ENCODE measurements at regions not wholly inside any gene's neighbourhood (a gene's known extent, or its start where the extent isn't known, plus 50 kb on each side); places are given as distances from the start of the nearest gene placed in this dataset.
A peak's percentile ranks its signal among the peaks of the same experiment; 100 is the strongest.

DNA sequence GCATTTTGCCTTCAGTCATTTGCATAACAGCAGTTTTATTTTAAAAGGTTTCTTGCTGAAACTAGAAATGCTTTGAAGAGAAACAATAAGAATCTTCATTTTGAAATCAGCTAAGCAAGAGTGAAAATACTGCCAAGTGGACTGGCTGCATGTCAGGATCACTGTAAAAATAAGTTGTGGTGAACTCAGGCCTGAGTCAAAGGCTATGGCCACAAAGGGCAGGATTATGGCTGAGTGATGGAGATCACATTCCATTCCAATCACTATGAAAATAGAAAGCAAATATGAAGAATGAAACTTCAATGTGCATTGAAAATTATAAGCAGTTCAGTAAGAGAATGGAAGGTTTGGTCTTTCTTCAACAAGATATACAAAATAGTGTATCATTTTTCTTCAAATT lies 224.5 kb downstream of the PCDH18 start:
- H3K36me3 ChIP-seq = no peaks in the 10 kb centered on the region
- H3K27me3 ChIP-seq = no peaks in the 10 kb centered on the region
- no peak overlapping the region for H3K4me3 ChIP-seq
- no peak for TF ChIP-seq POLR2A (IDR thresholded peaks at IDR 0.05)
- TF ChIP-seq, protein P1, sequence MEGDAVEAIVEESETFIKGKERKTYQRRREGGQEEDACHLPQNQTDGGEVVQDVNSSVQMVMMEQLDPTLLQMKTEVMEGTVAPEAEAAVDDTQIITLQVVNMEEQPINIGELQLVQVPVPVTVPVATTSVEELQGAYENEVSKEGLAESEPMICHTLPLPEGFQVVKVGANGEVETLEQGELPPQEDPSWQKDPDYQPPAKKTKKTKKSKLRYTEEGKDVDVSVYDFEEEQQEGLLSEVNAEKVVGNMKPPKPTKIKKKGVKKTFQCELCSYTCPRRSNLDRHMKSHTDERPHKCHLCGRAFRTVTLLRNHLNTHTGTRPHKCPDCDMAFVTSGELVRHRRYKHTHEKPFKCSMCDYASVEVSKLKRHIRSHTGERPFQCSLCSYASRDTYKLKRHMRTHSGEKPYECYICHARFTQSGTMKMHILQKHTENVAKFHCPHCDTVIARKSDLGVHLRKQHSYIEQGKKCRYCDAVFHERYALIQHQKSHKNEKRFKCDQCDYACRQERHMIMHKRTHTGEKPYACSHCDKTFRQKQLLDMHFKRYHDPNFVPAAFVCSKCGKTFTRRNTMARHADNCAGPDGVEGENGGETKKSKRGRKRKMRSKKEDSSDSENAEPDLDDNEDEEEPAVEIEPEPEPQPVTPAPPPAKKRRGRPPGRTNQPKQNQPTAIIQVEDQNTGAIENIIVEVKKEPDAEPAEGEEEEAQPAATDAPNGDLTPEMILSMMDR (IDR thresholded peaks at IDR 0.05) = no peak
- intact Hi-C loops (cut with DNase I; ENCODE audit: low total_unique reads) = no loop called here
- peak overlapping the region in 1 of 2 donors; percentile 52 for H3K27ac ChIP-seq
- no peaks in the 10 kb centered on the region for H3K4me1 ChIP-seq
- peak; percentile 21 to 25 for DNase-seq
- H3K9me3 ChIP-seq = no peaks in the 10 kb centered on the region

DNA sequence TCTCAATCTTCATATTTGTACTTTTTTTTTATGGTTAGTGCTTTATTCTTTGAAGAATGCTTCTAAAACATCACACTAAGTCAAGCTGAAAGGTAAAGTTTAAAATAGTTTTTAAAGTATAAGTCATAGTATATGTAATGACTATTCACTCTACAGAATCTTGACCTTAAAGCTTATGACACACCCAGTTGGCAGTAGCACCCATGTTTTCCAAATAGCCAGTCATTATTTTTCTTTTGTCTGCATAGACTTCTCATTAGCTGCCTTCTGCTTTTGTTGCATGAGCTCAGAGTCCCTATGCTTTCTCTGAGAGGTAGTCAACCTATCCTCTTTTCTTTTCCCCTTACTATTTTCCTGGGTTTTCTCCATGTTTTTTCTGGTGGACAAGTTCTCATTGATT lies 231.5 kb downstream of the PCDH18 start:
- Histone ChIP-seq H3K27me3 (no peaks in the 10 kb centered on the region), H3K36me3 (no peaks in the 10 kb centered on the region), H3K4me3 (no peak overlapping the region), H3K27ac (no peak overlapping the region), H3K4me1 (no peaks in the 10 kb centered on the region), H3K9me3 (no peaks in the 10 kb centered on the region)
- TF ChIP-seq, protein P1 (IDR thresholded peaks at IDR 0.05) = no peak
- no peak for TF ChIP-seq POLR2A (IDR thresholded peaks at IDR 0.05)
- intact Hi-C loops (cut with DNase I; ENCODE audit: low total_unique reads) = no loop called here
- no peak for DNase-seq

DNA sequence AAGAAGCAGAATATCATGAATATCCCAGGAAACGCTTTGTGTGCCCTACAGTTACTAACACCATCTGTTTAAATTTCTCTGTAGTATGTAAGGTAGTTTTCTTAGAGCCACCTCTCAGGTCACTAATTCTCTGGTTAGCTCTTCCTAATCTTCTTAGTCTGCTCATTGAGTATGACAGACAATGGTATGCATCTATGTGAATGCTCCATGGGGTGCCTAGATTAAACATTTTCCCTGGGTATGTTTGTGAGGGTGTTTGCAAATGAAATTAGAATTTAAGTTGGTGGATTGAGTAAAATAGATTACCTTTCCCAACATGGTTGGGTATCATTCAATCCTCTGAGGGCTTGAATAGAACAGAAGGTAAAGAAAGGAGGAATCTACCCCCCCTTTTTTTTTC lies 233.0 kb downstream of the PCDH18 start:
- intact Hi-C loops (cut with DNase I; ENCODE audit: low total_unique reads) = no loop called here
- Histone ChIP-seq H3K9me3 (no peaks in the 10 kb centered on the region), H3K36me3 (no peaks in the 10 kb centered on the region), H3K4me1 (no peaks in the 10 kb centered on the region), H3K4me3 (no peak overlapping the region), H3K27ac (no peak overlapping the region), H3K27me3 (no peaks in the 10 kb centered on the region)
- DNase-seq = no peak
- TF ChIP-seq, protein P1 (IDR thresholded peaks at IDR 0.05) = no peak
- TF ChIP-seq POLR2A (IDR thresholded peaks at IDR 0.05) = no peak

DNA sequence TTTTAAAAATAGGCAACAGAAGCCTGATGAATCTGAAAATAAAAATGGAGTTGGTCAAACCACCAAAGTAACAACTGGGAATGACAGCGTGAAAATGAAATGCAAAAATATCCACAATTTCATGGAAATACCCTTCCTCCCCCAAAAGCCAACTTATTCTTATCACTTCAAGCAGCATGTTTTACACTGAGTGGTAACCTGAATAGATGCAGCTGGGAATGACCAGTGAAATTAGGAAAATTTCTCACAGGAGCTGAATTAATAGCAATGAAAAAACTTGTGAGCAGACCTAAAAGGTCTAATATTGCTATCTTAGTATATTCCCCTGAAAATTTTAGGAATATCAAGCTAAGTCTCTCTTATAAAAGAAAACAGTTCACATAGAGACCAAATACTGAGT lies 239.0 kb downstream of the PCDH18 start:
- DNase-seq = no peak
- H3K36me3 ChIP-seq = no peaks in the 10 kb centered on the region
- no peaks in the 10 kb centered on the region for H3K27me3 ChIP-seq
- H3K4me3 ChIP-seq = no peak overlapping the region
- intact Hi-C loops (cut with DNase I; ENCODE audit: low total_unique reads) = no loop called here
- no peak overlapping the region for H3K27ac ChIP-seq
- TF ChIP-seq, protein P1 (IDR thresholded peaks at IDR 0.05) = no peak
- TF ChIP-seq POLR2A (IDR thresholded peaks at IDR 0.05) = no peak
- H3K9me3 ChIP-seq = no peaks in the 10 kb centered on the region
- H3K4me1 ChIP-seq = no peaks in the 10 kb centered on the region

DNA sequence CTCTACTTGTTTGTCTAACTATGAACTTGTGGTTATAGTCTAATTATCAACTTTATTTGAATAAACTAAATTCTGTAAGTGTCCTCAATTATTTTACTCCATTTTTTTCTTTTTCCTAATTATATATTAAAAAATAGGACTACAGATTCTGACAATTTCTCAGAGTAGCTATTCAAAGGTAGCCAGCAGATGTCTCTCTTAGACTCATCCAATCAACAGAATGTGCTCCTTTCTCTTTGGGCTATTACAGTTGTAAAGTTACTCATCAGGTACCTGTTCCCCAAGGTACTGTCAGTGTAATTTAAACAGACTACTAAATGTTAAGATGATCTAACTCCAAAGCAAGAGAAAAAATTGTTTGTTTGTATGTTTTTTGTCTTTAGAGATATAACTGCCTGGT lies 248.6 kb downstream of the PCDH18 start:
- Histone ChIP-seq H3K27me3 (no peaks in the 10 kb centered on the region), H3K4me3 (no peak overlapping the region), H3K4me1 (no peaks in the 10 kb centered on the region), H3K36me3 (no peaks in the 10 kb centered on the region), H3K27ac (no peak overlapping the region), H3K9me3 (no peaks in the 10 kb centered on the region)
- TF ChIP-seq, protein P1 (IDR thresholded peaks at IDR 0.05) = peak in 3 of 4 experiments; percentile 36 to 47 (median 39)
- no peak for TF ChIP-seq POLR2A (IDR thresholded peaks at IDR 0.05)
- intact Hi-C loops (cut with DNase I; ENCODE audit: low total_unique reads) = no loop called here
- DNase-seq = no peak
